Naive thymus-derived CD8-positive, alpha-beta T cell (primary cell): ENCODE measurements at regions not wholly inside any gene's neighbourhood (a gene's known extent, or its start where the extent isn't known, plus 50 kb on each side); places are given as distances from the start of the nearest gene placed in this dataset.
"Not testable (repeated sequence)": the region's sequence is repeated elsewhere in the genome, so short reads cannot be mapped to it uniquely, and the experiment has no call there.

Experiments used
- ATAC-seq, 2 donors: fragments of 150-1000 bp; cut with Tn5 transposase in 1 of 2; sonication (Bioruptor Pico), chemical (Tn5 transposase) in 1 of 2; 1 replicate in 1 of 2; 2 replicates in 1 of 2; pipeline ENCODE4 v1.10.0; 2021; ENCODE audit warnings: mild to moderate bottlenecking in 2 of 2, moderate library complexity in 2 of 2
- POLR2A ChIA-PET: fragments of 350-600 bp; sonication (Branson Sonifier 250); formaldehyde crosslinking; loops from one replicate; lab custom pipeline; 2021; ENCODE audit warnings: antibody characterized with exemption; lab: Charles Lee
- DNase-seq, 10 donors: peaks; one replicate each; pipeline versions ENCODE4 v3.0.0 to v3.0.0-alpha.2; 2020 to 2022
- H3K27ac Mint-ChIP-seq, 10 donors: one replicate each; pipeline ENCODE4 v1.8.0; 2020 to 2022; ENCODE audit warnings: mild to moderate bottlenecking in 10 of 10, mixed read lengths in 10 of 10, moderate library complexity in 4 of 10, inconsistent platforms in 1 of 10
- H3K27me3 Mint-ChIP-seq, 5 donors: one replicate each; pipeline ENCODE4 v1.8.0; 2021 to 2022; ENCODE audit warnings: mixed read lengths in 5 of 5
- H3K36me3 Mint-ChIP-seq, 3 donors: one replicate each; pipeline ENCODE4 v1.8.0; 2020 to 2022; ENCODE audit warnings: mixed read lengths in 3 of 3, mild to moderate bottlenecking in 2 of 3, inconsistent platforms in 1 of 3
- H3K4me1 Mint-ChIP-seq, 4 donors: one replicate each; pipeline ENCODE4 v1.8.0; 2021 to 2022; ENCODE audit warnings: mixed read lengths in 4 of 4
- H3K4me3 Mint-ChIP-seq, 10 donors: one replicate each; pipeline ENCODE4 v1.8.0; 2020 to 2022; ENCODE audit warnings: mild to moderate bottlenecking in 10 of 10, mixed read lengths in 10 of 10, moderate library complexity in 6 of 10, inconsistent platforms in 1 of 10
- H3K9me3 Mint-ChIP-seq, 9 donors: one replicate each; pipeline ENCODE4 v1.8.0; 2020 to 2022; ENCODE audit warnings: mixed read lengths in 9 of 9, mild to moderate bottlenecking in 3 of 9, inconsistent platforms in 1 of 9, moderate library complexity in 1 of 9

DNA sequence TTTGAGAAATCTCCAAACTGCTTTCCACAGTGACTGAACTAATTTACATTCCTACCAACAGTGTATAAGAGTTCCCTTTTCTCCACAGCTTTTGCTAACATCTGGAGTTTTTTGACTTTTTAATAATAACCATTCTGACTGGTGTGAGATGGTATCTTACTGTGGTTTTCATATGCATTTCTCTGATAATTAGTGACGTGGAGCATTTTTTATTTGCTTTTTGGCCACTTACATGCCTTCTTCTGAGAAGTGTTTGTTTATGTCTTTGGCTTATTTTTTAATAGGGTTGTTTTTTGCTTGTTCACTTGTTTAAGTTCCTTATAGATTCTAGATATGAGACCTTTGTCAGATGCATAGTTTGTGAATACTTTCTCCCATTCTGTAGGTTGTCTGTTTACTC is 108.5 kb upstream of the LIPC start:
- H3K36me3 Mint-ChIP-seq, DNase-seq, H3K27me3 Mint-ChIP-seq, H3K27ac Mint-ChIP-seq, H3K9me3 Mint-ChIP-seq, H3K4me3 Mint-ChIP-seq, POLR2A ChIA-PET, ATAC-seq, H3K4me1 Mint-ChIP-seq: not testable (repeated sequence)

DNA sequence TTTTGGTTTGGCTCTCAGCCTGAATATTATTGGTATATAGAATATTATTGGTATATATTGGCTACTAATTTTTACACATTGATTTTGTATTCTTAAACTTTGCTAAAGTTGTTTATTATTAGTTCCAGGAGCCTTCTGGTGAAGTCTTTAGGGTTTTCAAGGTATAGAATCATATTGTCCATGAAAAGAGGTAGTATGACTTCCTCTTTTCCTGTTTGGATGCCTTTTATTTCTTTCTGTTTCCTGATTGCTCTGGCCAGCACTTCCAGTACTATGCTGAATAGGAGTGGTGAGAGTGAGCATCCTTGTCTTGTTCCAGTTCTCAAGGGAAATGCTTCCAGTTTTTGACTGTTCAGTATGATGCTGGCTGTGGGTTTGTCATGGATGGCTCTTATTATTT is 107.3 kb upstream of the LIPC start:
- Mint-ChIP-seq H3K36me3 (peaks cover 0 to 2% (median 0%) of the 10 kb centered on the region in 3 donors), H3K27me3 (peaks cover 0 to 2% (median 0%) of the 10 kb centered on the region in 5 donors), H3K9me3 (peaks cover 0 to 3% (median 0%) of the 10 kb centered on the region in 9 donors), H3K27ac (no peak overlapping the region), H3K4me1 (peaks cover 0 to 3% (median 2%) of the 10 kb centered on the region in 4 donors), H3K4me3 (no peak overlapping the region)
- no peak for ATAC-seq
- no peak for DNase-seq
- POLR2A ChIA-PET, result no interaction called here

GRCh38 chr15:58327958-58328357 is 103.8 kb upstream of the LIPC start:
- H3K27ac Mint-ChIP-seq, result no peak overlapping the region
- no peak overlapping the region for H3K4me3 Mint-ChIP-seq
- POLR2A ChIA-PET, result interaction anchor here (0.6 kb wide), 1 partner anchor 31 kb away, joined by 3 read pairs; no protein-coding TSS in a partner anchor
- H3K36me3 Mint-ChIP-seq, result peaks cover 0 to 2% (median 0%) of the 10 kb centered on the region in 3 donors
- peaks cover 22 to 32% (median 30%) of the 10 kb centered on the region in 4 donors for H3K4me1 Mint-ChIP-seq
- no peaks in the 10 kb centered on the region for H3K9me3 Mint-ChIP-seq
- H3K27me3 Mint-ChIP-seq, result peaks cover 0 to 2% (median 0%) of the 10 kb centered on the region in 5 donors
- no peak for DNase-seq
- ATAC-seq, result no peak

GRCh38 chr15:58329211-58329610 is 102.6 kb upstream of the LIPC start:
- Mint-ChIP-seq H3K36me3 (peaks cover 0 to 7% (median 0%) of the 10 kb centered on the region in 3 donors), H3K27me3 (peaks cover 0 to 2% (median 0%) of the 10 kb centered on the region in 5 donors), H3K4me3 (no peak overlapping the region), H3K4me1 (peaks cover 22 to 36% (median 31%) of the 10 kb centered on the region in 4 donors), H3K27ac (no peak overlapping the region), H3K9me3 (peaks cover 0 to 9% (median 2%) of the 10 kb centered on the region in 9 donors)
- DNase-seq, result no peak
- ATAC-seq, result no peak
- POLR2A ChIA-PET, result no interaction called here

GRCh38 chr15:58329781-58330671 is 101.8 kb upstream of the LIPC start:
- Mint-ChIP-seq H3K4me1 (peaks cover 22 to 36% (median 31%) of the 10 kb centered on the region in 4 donors), H3K4me3 (peak overlapping the region in 1 of 10 donors; percentile 4), H3K9me3 (peaks cover 0 to 17% (median 3%) of the 10 kb centered on the region in 9 donors), H3K36me3 (peaks cover 0 to 7% (median 0%) of the 10 kb centered on the region in 3 donors), H3K27ac (peak overlapping the region in 5 of 10 donors; percentile 49 to 82 (median 65)), H3K27me3 (peaks cover 0 to 2% (median 0%) of the 10 kb centered on the region in 5 donors)
- ATAC-seq (no peak), DNase-seq (no peak)
- POLR2A ChIA-PET, result interaction anchor here (0.5 kb wide), 1 partner anchor 26 kb away, joined by 3 read pairs; no protein-coding TSS in a partner anchor

GRCh38 chr15:58330741-58331559 is 100.8 kb upstream of the LIPC start:
- ATAC-seq (no peak), DNase-seq (no peak)
- peak overlapping the region in 7 of 10 donors; percentile 65 to 86 (median 81) for H3K27ac Mint-ChIP-seq
- H3K4me1 Mint-ChIP-seq, result peaks cover 22 to 36% (median 31%) of the 10 kb centered on the region in 4 donors
- POLR2A ChIA-PET, result no interaction called here
- H3K27me3 Mint-ChIP-seq, result peaks cover 0 to 2% (median 0%) of the 10 kb centered on the region in 5 donors
- peaks cover 0 to 21% (median 3%) of the 10 kb centered on the region in 9 donors for H3K9me3 Mint-ChIP-seq
- H3K4me3 Mint-ChIP-seq, result peak overlapping the region in 3 of 10 donors; percentile 16 to 31 (median 29)
- H3K36me3 Mint-ChIP-seq, result peaks cover 0 to 7% (median 0%) of the 10 kb centered on the region in 3 donors

GRCh38 chr15:58331560-58331912 is 100.3 kb upstream of the LIPC start:
- Mint-ChIP-seq H3K4me1 (peaks cover 22 to 36% (median 31%) of the 10 kb centered on the region in 4 donors), H3K36me3 (peaks cover 0 to 7% (median 0%) of the 10 kb centered on the region in 3 donors), H3K27me3 (peaks cover 0 to 2% (median 0%) of the 10 kb centered on the region in 5 donors), H3K4me3 (peak overlapping the region in 7 of 10 donors; percentile 16 to 53 (median 31)), H3K9me3 (peaks cover 0 to 21% (median 3%) of the 10 kb centered on the region in 9 donors), H3K27ac (peak overlapping the region; percentile 42 to 92 (median 81))
- POLR2A ChIA-PET, result no interaction called here
- DNase-seq (no peak), ATAC-seq (no peak)

GRCh38 chr15:58331913-58332675 is 99.7 kb upstream of the LIPC start:
- H3K36me3 Mint-ChIP-seq, result peaks cover 0 to 6% (median 0%) of the 10 kb centered on the region in 3 donors
- H3K27ac Mint-ChIP-seq, result peak overlapping the region; percentile 60 to 92 (median 82)
- H3K9me3 Mint-ChIP-seq, result peaks cover 0 to 21% (median 3%) of the 10 kb centered on the region in 9 donors
- peaks cover 0 to under 1% (median 0%) of the 10 kb centered on the region in 5 donors for H3K27me3 Mint-ChIP-seq
- peaks cover 21 to 36% (median 31%) of the 10 kb centered on the region in 4 donors for H3K4me1 Mint-ChIP-seq
- POLR2A ChIA-PET, result interaction anchor here (1.3 kb wide), 1 partner anchor 17 kb away, joined by 4 read pairs; no protein-coding TSS in a partner anchor
- peak; percentile 93 to 96 for ATAC-seq
- peak; percentile 5 to 85 (median 51) for DNase-seq
- peak overlapping the region in 8 of 10 donors; percentile 29 to 53 (median 38) for H3K4me3 Mint-ChIP-seq

DNA sequence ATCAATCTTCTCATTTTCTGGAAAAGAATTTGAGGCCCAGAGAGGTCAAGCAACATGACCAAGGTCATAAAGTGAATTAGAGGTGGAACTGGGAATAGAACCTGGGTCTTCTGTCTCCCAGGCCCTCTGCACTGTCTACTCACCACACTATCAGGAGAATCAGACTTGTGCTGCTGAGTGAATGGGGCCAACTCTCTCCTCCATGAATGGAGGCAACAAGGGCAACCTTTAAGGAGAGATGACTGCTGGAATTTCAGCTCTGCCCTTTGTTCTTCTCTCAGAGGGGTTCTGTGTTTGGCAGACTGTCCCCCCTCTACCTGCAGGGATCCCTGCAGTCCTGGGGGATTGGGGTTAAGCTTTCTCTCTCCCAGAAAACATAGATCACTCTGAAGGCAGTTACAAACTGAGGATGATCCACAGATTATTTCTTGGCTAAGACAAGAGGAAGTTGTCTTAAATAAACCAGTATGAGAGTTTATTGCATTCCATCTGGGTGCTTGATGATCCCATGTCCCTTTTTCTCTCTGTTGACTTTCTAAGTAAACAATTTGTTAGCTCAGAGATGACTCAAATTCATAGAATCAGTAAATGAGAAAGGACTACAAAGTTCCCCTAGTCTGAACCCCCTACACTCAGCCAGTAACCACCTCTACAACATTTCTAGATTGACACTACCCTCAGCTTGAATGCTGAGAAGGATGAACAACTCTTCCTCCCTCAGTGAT is 99.0 kb upstream of the LIPC start:
- POLR2A ChIA-PET, result interaction anchor here (1.3 kb wide), 1 partner anchor 18 kb away, joined by 4 read pairs; no protein-coding TSS in a partner anchor
- peak overlapping the region in 9 of 10 donors; percentile 21 to 92 (median 82) for H3K27ac Mint-ChIP-seq
- no peaks in the 10 kb centered on the region for H3K27me3 Mint-ChIP-seq
- ATAC-seq (no peak), DNase-seq (no peak)
- peaks cover 0 to 5% (median 0%) of the 10 kb centered on the region in 3 donors for H3K36me3 Mint-ChIP-seq
- H3K9me3 Mint-ChIP-seq, result peaks cover 0 to 21% (median 3%) of the 10 kb centered on the region in 9 donors
- peak overlapping the region in 2 of 10 donors; percentile 29 to 31 for H3K4me3 Mint-ChIP-seq
- H3K4me1 Mint-ChIP-seq, result peaks cover 21 to 36% (median 31%) of the 10 kb centered on the region in 4 donors

GRCh38 chr15:58334803-58335202 is 97.0 kb upstream of the LIPC start:
- no peak overlapping the region for H3K27ac Mint-ChIP-seq

DNA sequence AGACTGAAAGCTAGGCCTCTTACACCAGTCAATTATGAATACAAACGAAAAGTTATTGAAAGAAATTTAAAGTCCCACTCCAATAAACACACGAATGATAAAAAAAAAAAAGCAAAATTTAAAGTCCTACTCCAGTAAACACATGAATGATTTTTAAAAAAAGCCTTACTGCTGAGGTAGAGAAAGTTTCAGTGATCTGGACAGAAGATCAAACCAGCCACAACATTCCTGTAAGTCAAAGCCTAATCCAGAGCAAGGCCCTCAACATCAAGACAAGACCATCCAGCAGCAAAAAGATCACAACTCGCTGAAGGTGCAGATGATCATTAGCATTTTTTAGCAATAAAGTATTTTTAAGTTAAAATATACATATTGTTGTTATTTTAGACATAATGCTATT is 95.6 kb upstream of the LIPC start:
- Mint-ChIP-seq H3K4me3 (no peak overlapping the region), H3K27me3 (no peaks in the 10 kb centered on the region), H3K27ac (no peak overlapping the region), H3K36me3 (peaks cover 0 to 5% (median 0%) of the 10 kb centered on the region in 3 donors), H3K9me3 (peaks cover 0 to 21% (median 3%) of the 10 kb centered on the region in 9 donors), H3K4me1 (peaks cover 11 to 23% (median 17%) of the 10 kb centered on the region in 4 donors)
- ATAC-seq (no peak), DNase-seq (no peak)
- POLR2A ChIA-PET, result interaction anchor here (0.6 kb wide), 1 partner anchor 45 kb away, joined by 3 read pairs; no protein-coding TSS in a partner anchor

More at GRCh38 chr15:58334803-58335202, 97.0 kb upstream of the LIPC start:
- Mint-ChIP-seq H3K4me1 (peaks cover 19 to 35% (median 29%) of the 10 kb centered on the region in 4 donors), H3K9me3 (peaks cover 0 to 21% (median 3%) of the 10 kb centered on the region in 9 donors), H3K36me3 (peaks cover 0 to 5% (median 0%) of the 10 kb centered on the region in 3 donors), H3K27me3 (no peaks in the 10 kb centered on the region), H3K4me3 (no peak overlapping the region)
- DNase-seq (no peak), ATAC-seq (no peak)
- POLR2A ChIA-PET, result no interaction called here
